GM21447 (cell line): ENCODE measurements at regions not wholly inside any gene's neighbourhood (a gene's known extent, or its start where the extent isn't known, plus 50 kb on each side); places are given as distances from the start of the nearest gene placed in this dataset.
"Not testable (repeated sequence)": the region's sequence is repeated elsewhere in the genome, so short reads cannot be mapped to it uniquely, and the experiment has no call there.

Experiments used
- ATAC-seq: cut with Tn5 transposase; IDR thresholded peaks from one replicate; pipeline ENCODE4 v1.9.1; 2021; ENCODE audit not compliant: unreplicated experiment

DNA sequence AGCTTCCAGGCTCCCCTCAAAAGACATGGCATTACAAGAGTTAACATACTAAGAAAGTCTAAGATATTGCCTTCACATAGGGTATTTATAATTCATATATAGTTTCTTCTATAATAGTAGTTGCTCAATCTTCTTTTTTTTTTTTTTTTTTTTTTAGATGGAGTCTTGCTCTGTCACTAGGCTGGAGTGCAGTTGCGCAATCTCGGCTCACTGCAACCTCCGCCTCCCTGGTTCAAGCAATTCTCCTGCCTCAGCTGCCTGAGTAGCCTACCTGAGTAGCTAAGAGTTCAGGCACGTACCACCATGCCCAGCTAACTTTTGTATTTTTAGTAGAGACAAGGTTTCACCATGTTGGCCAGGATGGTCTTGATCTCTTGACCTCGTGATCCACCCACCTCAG, 337.0 kb downstream of the FAM181B start:
- not testable (repeated sequence) for ATAC-seq

DNA sequence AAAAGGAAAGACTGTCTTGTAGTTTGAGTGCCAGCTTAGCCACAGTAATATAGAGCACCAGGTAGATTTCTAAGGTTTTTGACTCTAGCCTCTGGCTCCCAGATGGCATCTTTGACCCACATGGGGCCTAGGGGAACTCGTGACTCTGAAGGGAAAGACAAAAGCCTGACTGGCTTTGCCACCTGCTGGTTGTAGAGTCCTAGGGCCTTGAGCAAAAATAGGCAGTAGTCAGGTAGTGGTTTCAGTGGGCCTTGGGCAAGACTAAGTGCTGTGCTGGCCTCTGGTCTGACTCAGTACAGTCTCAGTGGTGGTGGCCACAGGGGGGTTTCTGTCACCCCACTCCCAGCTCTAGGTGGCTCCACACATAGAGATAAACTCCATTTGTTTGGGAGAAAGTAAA, 349.4 kb downstream of the FAM181B start:
- no peak for ATAC-seq

- ATAC-seq: no peak
Observed at GRCh38 chr11:82373781-82374542, 359.7 kb downstream of the FAM181B start.

GRCh38 chr11:82365351-82365750, 368.3 kb downstream of the FAM181B start:
- ATAC-seq: no peak

DNA sequence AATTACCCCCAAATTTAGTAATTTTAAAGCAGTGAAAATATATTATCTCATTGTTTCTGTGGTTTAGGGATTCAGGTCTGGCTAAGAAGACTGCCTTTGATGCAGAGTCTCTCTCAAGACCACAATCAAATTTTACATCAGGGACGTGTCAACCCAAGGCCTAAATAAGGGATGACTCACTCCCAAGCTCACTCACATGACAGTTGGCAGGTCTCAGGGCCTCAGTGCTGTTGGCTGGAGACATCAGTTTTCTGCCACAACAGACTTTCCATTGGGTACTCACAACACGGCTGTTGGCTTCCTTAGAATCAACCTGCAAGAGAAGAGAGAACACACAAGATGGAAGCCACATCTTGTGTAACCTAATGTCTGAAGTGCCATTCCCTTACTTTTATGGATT, 377.3 kb downstream of the FAM181B start:
- ATAC-seq: no peak

- no peak for ATAC-seq
Observed at GRCh38 chr11:82355313-82355823, 378.3 kb downstream of the FAM181B start.

DNA sequence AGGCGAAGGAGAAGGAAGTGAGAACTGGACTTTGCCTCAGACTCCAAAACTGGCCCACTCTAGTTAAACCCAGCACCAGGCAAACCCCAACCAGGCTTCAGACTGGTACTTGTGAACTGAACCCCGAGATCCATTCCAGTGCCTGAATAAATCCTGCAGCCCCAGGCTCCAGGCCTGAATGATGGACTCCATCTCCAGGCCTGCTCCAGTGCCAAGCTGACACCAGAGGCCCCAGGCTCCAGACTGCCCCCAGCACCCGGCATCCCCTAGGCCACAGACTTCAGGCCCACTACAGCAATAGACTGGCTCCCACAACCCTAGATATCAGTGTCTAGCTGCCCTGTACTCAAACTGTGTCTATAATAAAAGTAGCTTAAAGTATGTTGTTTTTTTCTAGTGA, 406.8 kb downstream of the FAM181B start:
- no peak for ATAC-seq

GRCh38 chr11:82321206-82321605, 412.5 kb downstream of the FAM181B start:
- ATAC-seq: no peak

DNA sequence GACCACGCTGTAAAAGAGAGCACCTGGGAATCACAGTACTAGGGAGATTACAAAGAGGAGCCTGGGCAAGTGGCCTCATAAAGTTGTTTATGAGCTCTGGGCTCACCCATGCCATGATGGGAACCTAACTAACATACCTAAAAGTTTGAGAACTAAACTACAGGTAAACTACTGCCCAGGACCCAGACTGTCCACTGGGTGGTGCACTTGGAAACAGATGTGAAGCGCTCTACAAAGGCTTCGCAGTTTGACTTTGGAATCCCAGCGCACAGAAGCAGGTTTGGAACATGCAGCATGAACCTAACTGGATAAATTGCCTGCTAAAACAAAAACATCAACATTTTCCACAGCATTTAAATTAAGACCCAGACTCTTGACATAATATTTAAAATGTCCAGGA, 418.6 kb downstream of the FAM181B start:
- no peak for ATAC-seq

GRCh38 chr11:82308979-82309378, 424.7 kb downstream of the FAM181B start:
- no peak for ATAC-seq

DNA sequence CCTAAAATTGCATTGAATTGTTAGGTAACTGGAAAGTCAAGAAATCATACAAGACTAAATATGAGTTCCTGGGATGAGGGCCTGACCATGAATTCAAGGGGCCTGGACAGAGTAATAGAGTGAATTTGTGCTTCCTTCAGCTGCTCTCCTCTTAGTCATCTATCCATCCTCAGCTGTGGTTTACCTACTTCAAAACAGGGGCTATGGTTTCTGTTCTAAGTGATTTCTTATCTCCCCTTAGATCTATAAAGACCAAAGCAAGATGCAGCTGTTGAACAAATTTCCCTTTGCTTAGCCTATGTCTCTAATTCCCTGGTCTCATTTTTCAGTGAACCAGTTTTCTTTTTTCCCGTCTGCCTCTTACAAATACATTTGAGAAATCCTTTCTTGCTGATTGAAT, 428.5 kb downstream of the FAM181B start:
- ATAC-seq: no peak

DNA sequence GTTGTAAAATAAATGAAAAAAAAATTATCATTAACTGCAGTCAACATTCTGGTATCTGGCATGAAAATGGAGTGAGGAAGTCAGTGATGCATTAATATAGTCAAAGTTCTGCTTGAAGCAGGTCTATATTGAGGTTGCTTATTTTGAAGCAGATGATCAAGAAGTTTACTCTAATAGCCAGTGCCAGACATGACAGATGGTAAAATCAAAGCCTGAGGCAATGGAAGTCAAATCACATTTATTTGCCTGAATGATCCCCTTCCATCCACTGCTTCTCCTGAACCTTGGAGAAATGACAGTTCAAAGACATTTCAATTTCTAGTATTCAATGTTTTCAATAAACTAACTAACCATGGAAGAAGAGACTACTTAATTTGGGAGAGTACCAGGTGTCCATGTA, 430.0 kb downstream of the FAM181B start:
- ATAC-seq: no peak

DNA sequence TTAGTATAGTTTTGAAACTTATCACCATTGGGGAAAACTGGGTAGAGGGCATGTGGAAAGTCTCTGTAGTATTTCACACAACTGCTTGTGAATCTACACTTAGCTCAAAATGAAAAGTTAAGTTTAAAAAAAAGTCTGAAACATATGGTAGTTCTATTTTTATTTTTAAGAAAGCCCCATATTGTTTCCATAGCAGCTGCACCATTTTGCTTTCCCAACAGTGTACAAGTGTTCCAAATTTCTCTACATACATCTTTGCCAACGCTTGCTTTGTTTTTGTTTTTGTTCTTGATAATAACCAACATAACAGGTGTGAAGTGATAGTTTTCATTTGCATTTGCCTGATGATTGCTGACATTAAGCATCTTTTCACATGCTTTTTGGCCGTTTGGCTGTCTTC, 445.2 kb downstream of the FAM181B start:
- no peak for ATAC-seq

DNA sequence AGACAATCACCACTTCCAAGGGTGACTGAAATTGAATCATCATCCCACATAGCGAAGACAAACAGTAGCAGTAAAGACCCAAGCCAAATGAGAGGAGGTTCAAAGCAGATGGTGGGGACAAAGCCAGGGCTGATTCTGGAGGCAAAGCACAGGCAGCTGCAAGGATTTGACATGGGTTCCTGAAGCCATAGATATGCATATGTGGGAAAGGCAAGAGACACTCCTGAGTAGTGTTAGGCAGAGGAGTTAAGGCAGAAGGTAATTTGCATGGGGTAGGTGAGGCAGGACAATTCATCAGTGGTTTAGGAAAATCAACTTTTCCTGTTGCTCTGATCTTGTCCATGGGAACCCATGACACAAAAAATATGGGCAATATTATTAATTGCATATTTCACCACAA, 462.8 kb downstream of the FAM181B start:
- no peak for ATAC-seq

- no peak for ATAC-seq
Observed at GRCh38 chr11:82268627-82269026, 465.0 kb downstream of the FAM181B start.

- ATAC-seq: no peak
Observed at GRCh38 chr11:82267186-82267585, 466.5 kb downstream of the FAM181B start.

DNA sequence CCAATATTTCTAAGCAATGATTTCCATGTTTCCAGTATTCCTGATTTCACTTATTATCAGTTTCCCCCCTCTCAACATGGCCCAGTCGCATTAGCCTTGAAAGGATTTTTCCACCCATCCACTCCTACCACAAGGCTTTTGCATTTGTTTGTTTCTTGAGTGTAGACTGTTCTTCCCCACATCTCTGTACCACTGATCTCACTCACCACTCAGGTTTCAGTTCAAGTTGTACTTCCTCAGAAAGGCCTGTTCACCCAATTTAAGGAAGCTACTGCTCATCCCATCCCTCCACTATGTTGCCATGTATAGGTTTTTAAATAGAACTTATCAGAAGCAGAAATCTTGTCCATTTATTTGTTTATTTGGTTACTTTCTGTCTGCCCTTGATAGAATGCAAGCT, 472.3 kb downstream of the FAM181B start:
- no peak for ATAC-seq

DNA sequence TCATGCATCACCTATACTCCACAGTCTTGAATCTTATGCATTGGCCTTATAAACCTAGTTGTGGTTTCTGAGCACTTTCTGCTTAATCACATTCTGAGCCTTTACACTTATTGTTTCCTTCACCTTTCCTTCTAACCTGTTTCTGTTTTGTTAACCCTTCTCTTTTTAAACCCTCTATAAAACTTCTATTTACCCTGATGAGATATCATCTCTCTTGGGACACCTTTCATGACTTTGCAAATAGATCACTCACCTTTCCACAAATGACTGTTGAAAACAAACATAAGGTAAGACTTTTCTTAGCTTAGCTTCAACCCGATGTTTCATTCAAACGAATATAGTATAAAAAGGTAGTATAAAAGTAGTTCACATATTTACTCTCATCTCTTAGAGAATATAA, 483.6 kb downstream of the FAM181B start:
- no peak for ATAC-seq

DNA sequence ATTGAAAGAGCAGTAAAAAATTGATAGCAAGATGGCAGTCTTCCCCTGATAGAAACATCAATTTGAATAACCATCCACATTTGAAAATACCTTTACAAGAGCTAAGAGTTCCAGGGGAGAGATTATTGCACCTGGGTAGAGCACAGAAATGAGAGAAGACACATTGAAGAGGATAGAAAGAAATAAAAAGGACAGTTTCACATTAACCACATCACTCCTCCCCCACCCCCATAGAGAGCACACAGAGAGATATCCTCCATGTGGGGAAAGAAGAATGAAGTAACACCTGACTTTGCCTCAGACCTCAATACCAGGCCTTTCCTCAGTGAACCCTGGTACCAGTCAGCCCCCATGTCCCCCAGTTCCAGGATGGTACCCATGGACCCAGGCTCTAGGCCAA, 486.7 kb downstream of the FAM181B start:
- ATAC-seq: no peak

DNA sequence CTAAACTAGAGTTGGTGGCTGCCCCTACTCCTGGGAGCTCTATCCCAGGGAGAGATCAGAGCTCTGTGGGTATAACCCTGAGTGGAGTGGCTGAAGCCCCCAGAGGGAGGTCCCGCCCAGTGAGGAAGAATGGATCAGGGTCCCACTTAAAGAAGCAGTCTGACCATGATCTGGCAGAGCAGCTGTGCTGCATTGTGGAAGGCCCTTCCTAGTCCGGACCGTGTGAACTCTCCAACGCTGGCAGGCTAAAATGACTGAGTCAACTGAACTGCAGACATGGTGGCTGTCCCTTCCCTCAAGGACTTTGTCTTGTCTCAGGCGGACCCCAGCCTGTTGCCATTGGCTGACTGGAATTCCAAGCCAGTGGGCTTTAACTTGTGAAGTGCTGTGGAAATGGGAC, 494.2 kb downstream of the FAM181B start:
- no peak for ATAC-seq

GRCh38 chr11:82234256-82234655, 499.4 kb downstream of the FAM181B start:
- no peak for ATAC-seq

DNA sequence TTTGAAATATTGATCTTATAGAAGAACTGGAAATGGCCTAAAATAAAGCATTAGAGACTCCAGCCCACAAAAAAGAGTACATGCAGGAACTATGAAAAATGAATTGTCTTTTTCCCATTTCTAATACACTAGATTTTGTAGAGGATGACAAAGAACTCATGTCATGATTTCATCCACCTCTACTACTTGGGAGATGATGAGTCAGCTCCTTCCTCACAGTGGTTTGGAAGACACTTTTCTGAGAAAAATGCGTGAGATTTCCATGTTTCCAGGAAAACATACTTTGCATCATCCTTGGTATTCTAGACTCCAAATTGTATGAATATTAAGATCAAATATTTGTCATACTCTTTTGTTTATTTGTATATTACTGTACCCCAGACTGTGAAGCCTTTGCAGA, 500.5 kb downstream of the FAM181B start:
- ATAC-seq: no peak

DNA sequence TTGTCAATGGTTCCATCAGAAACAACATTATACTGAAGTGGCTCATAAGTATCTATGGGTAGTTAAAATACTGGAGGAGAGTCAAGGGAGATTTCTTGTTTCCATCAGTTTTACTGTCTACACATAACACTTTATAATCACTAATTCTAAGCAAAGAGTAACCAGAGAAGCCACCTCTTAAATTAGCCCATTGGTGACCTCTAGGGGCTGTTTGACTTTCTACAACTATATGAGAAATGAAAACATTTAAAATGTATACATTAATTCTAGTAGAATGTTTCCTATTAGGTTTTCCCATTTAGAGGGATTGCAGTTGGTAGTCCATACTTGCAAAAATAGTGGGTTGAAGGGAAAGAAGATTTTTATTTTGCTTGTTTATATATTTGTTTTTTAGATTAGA, 504.3 kb downstream of the FAM181B start:
- ATAC-seq: no peak
